Gastrocnemius medialis (tissue), 4 donors: ENCODE measurements at regions not wholly inside any gene's neighbourhood (a gene's known extent, or its start where the extent isn't known, plus 50 kb on each side); places are given as distances from the start of the nearest gene placed in this dataset.

Experiments used
- POLR2A ChIP-seq, 2 donors: fragments of 450-650 bp; IDR thresholded peaks; one replicate each; pipeline ENCODE4 v1.6.1; 2017; ENCODE audit warnings: antibody characterized with exemption in 2 of 2, mild to moderate bottlenecking in 2 of 2, moderate library complexity in 2 of 2
- TF ChIP-seq, protein P1 (sequence below), 5 experiments: fragments of 450-650 bp in 3 of 5; fragments of 200-600 bp in 2 of 5; sonication (generic) in 2 of 5; IDR thresholded peaks in 4 of 5; conservative IDR thresholded peaks in 1 of 5; 1 replicate in 4 of 5; 2 replicates in 1 of 5; pipeline ENCODE4 v1.5.1; 2016 to 2019; ENCODE audit warnings: antibody characterized with exemption in 5 of 5, mild to moderate bottlenecking in 3 of 5, moderate library complexity in 3 of 5

- TF ChIP-seq, protein P1, sequence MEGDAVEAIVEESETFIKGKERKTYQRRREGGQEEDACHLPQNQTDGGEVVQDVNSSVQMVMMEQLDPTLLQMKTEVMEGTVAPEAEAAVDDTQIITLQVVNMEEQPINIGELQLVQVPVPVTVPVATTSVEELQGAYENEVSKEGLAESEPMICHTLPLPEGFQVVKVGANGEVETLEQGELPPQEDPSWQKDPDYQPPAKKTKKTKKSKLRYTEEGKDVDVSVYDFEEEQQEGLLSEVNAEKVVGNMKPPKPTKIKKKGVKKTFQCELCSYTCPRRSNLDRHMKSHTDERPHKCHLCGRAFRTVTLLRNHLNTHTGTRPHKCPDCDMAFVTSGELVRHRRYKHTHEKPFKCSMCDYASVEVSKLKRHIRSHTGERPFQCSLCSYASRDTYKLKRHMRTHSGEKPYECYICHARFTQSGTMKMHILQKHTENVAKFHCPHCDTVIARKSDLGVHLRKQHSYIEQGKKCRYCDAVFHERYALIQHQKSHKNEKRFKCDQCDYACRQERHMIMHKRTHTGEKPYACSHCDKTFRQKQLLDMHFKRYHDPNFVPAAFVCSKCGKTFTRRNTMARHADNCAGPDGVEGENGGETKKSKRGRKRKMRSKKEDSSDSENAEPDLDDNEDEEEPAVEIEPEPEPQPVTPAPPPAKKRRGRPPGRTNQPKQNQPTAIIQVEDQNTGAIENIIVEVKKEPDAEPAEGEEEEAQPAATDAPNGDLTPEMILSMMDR (IDR thresholded peaks at IDR 0.05 in 4 of 5, conservative IDR thresholded peaks at IDR 0.05 in 1 of 5): no peak
- TF ChIP-seq POLR2A (IDR thresholded peaks at IDR 0.05): no peak
Observed at GRCh38 chr3:144317961-144318360, 346.3 kb downstream of the DIPK2A start.
